Hepatic stellate cell (primary cell): ENCODE measurements at regions not wholly inside any gene's neighbourhood (a gene's known extent, or its start where the extent isn't known, plus 50 kb on each side); places are given as distances from the start of the nearest gene placed in this dataset.

Experiments used
- DNase-seq: peaks from one replicate; pipeline ENCODE4 v3.0.0; 2011; ENCODE audit warnings: low spot score

GRCh38 chr2:48258481-48259149 is 55.9 kb upstream of the FOXN2 start:
- DNase-seq, result no peak

GRCh38 chr2:48259811-48260210 is 54.7 kb upstream of the FOXN2 start:
- no peak for DNase-seq

- no peak for DNase-seq
These were observed 49.9 kb upstream of the FOXN2 start for GRCh38 chr2:48264627-48265026.
